Liver (tissue), 8 donors: ENCODE measurements at regions not wholly inside any gene's neighbourhood (a gene's known extent, or its start where the extent isn't known, plus 50 kb on each side); places are given as distances from the start of the nearest gene placed in this dataset.

ENCODE experiments used
- DNase-seq: peaks from one replicate; pipeline ENCODE4 v3.0.0-alpha.2; 2017; ENCODE audit warnings: low spot score
- H3K27ac ChIP-seq, 2 donors: one replicate each; pipeline ENCODE4 v1.7.0; 2013; ENCODE audit warnings: inconsistent platforms in 2 of 2, low read length in 2 of 2, control low read depth in 1 of 2, low read depth in 1 of 2, mild to moderate bottlenecking in 1 of 2
- H3K27me3 ChIP-seq, 4 donors: one replicate each; pipeline versions ENCODE4 v1.6.1 to v1.7.0; 2013; ENCODE audit warnings: low read length in 3 of 4, inconsistent platforms in 1 of 4, mild to moderate bottlenecking in 1 of 4, moderate library complexity in 1 of 4; ENCODE audit not compliant: control insufficient read depth in 4 of 4, insufficient read depth in 4 of 4
- H3K36me3 ChIP-seq, 4 donors: one replicate each; pipeline versions ENCODE4 v1.6.1 to v1.7.0; 2013; ENCODE audit warnings: low read length in 3 of 4, mild to moderate bottlenecking in 3 of 4, low read depth in 1 of 4, moderate library complexity in 1 of 4; ENCODE audit not compliant: control insufficient read depth in 4 of 4, insufficient read depth in 3 of 4
- H3K4me1 ChIP-seq, 4 donors: one replicate each; pipeline versions ENCODE4 v1.6.1 to v1.7.0; 2013; ENCODE audit warnings: low read length in 3 of 4, mild to moderate bottlenecking in 3 of 4, moderate library complexity in 1 of 4; ENCODE audit not compliant: control insufficient read depth in 4 of 4, insufficient read depth in 4 of 4
- H3K4me3 ChIP-seq, 3 donors: one replicate each; pipeline versions ENCODE4 v1.6.1 to v1.7.0; 2013; ENCODE audit warnings: low read length in 3 of 3, control low read depth in 1 of 3, low read depth in 1 of 3, mild to moderate bottlenecking in 1 of 3
- H3K9ac ChIP-seq, 2 donors: one replicate each; pipeline ENCODE4 v1.7.0; 2013; ENCODE audit warnings: low read length in 2 of 2, mild to moderate bottlenecking in 2 of 2, moderate library complexity in 2 of 2, control low read depth in 1 of 2, low read depth in 1 of 2
- H3K9me3 ChIP-seq, 4 donors: one replicate each; pipeline versions ENCODE4 v1.6.1 to v1.7.0; 2013; ENCODE audit warnings: low read length in 3 of 4; ENCODE audit not compliant: control insufficient read depth in 4 of 4
- EGR1 ChIP-seq, 2 donors: IDR thresholded peaks; 2 replicates each; pipeline ENCODE4 v1.6.1; 2016 to 2018; ENCODE audit warnings: antibody characterized with exemption in 2 of 2, low read depth in 2 of 2
- FOXA1 ChIP-seq: IDR thresholded peaks from 2 replicates; pipeline ENCODE4 v1.6.1; 2016; ENCODE audit warnings: antibody characterized with exemption
- FOXA2 ChIP-seq: IDR thresholded peaks from 2 replicates; pipeline ENCODE4 v1.6.1; 2016; ENCODE audit warnings: antibody characterized with exemption
- GABPA ChIP-seq, 2 donors: IDR thresholded peaks in 1 of 2; conservative IDR thresholded peaks in 1 of 2; 2 replicates each; pipeline ENCODE4 v1.6.1; 2016; ENCODE audit warnings: antibody characterized with exemption in 2 of 2, mild to moderate bottlenecking in 1 of 2, moderate library complexity in 1 of 2
- HNF4A ChIP-seq, 2 donors: conservative IDR thresholded peaks; 2 replicates each; pipeline ENCODE4 v1.6.1; 2016; ENCODE audit warnings: antibody characterized with exemption in 2 of 2, mild to moderate bottlenecking in 2 of 2
- HNF4G ChIP-seq: IDR thresholded peaks from 2 replicates; pipeline ENCODE4 v1.6.1; 2016; ENCODE audit warnings: antibody characterized with exemption
- JUND ChIP-seq, 2 donors: IDR thresholded peaks; 2 replicates each; pipeline ENCODE4 v1.6.1; 2016; ENCODE audit warnings: antibody characterized with exemption in 2 of 2
- NR2F2 ChIP-seq: IDR thresholded peaks from 2 replicates; pipeline ENCODE4 v1.6.1; 2016; ENCODE audit warnings: antibody characterized with exemption
- RAD21 ChIP-seq, 2 donors: IDR thresholded peaks; 2 replicates each; pipeline ENCODE4 v1.6.1; 2016; ENCODE audit warnings: antibody characterized with exemption in 2 of 2, mild to moderate bottlenecking in 2 of 2
- RXRA ChIP-seq, 2 donors: IDR thresholded peaks; 2 replicates each; pipeline ENCODE4 v1.6.1; 2017 to 2018; ENCODE audit warnings: antibody characterized with exemption in 2 of 2, mild to moderate bottlenecking in 1 of 2
- SP1 ChIP-seq: IDR thresholded peaks from 2 replicates; pipeline ENCODE4 v1.6.1; 2018; ENCODE audit warnings: antibody characterized with exemption, mild to moderate bottlenecking
- TAF1 ChIP-seq: conservative IDR thresholded peaks from 2 replicates; pipeline ENCODE4 v1.6.1; 2016; ENCODE audit warnings: antibody characterized with exemption, mild to moderate bottlenecking
- YY1 ChIP-seq: IDR thresholded peaks from 2 replicates; pipeline ENCODE4 v1.6.1; 2016; ENCODE audit warnings: antibody characterized with exemption, mild to moderate bottlenecking
- ZBTB33 ChIP-seq: IDR thresholded peaks from 2 replicates; pipeline ENCODE4 v1.6.1; 2016; ENCODE audit warnings: antibody characterized with exemption
- WGBS: extraction: QIAGEN DNeasy Blood & Tissue Kit; methylation state at CpG from one replicate; pipeline ENCODE4 v1.1.7; 2013; 5-methylcytosine and 5-hydroxymethylcytosine counted together
- TF ChIP-seq, protein P1 (sequence below): IDR thresholded peaks from 2 replicates; pipeline ENCODE4 v1.6.1; 2016; ENCODE audit warnings: antibody characterized with exemption
- TF ChIP-seq, protein P2 (sequence below): fragments of 150-350 bp; IDR thresholded peaks from 2 replicates; pipeline ENCODE4 v1.5.1; 2017; ENCODE audit warnings: improper control_type of control experiment, low read depth, low read length; ENCODE audit not compliant: missing input control
- TF ChIP-seq, protein P3 (sequence below): IDR thresholded peaks from 2 replicates; pipeline ENCODE4 v1.6.1; 2016; ENCODE audit warnings: antibody characterized with exemption, mild to moderate bottlenecking
- TF ChIP-seq, protein P4 (sequence below): IDR thresholded peaks from 2 replicates; pipeline ENCODE4 v1.6.1; 2016; ENCODE audit warnings: antibody characterized with exemption
- donor health status: healthy.
- donor health status: healthy.
- donor health status: healthy.
- donor health status: healthy.
- donor health status: healthy.

- Histone ChIP-seq H3K27me3 (peaks cover 0 to 3% (median 0%) of the 10 kb centered on the region in 4 donors), H3K9me3 (no peaks in the 10 kb centered on the region), H3K9ac (no peak overlapping the region), H3K27ac (no peak overlapping the region), H3K4me1 (peaks cover 0 to 4% (median 0%) of the 10 kb centered on the region in 4 donors), H3K36me3 (no peaks in the 10 kb centered on the region), H3K4me3 (no peak overlapping the region)
- WGBS = 68% methylated on average over 3 of the region's 3 CpGs
- DNase-seq = no peak
- TF ChIP-seq RXRA (IDR thresholded peaks at IDR 0.05) (no peak), FOXA1 (no peak), EGR1 (IDR thresholded peaks at IDR 0.05; ENCODE audit: low read depth in 2 of 2) (no peak), ZBTB33 (no peak), FOXA2 (no peak), NR2F2 (no peak), HNF4G (no peak), RAD21 (IDR thresholded peaks at IDR 0.05) (no peak), YY1 (no peak), TAF1 (no peak), GABPA (IDR thresholded peaks at IDR 0.05 in 1 of 2, conservative IDR thresholded peaks at IDR 0.05 in 1 of 2) (no peak), JUND (IDR thresholded peaks at IDR 0.05) (no peak), SP1 (no peak), HNF4A (conservative IDR thresholded peaks at IDR 0.05) (no peak)
- TF ChIP-seq, protein P1, sequence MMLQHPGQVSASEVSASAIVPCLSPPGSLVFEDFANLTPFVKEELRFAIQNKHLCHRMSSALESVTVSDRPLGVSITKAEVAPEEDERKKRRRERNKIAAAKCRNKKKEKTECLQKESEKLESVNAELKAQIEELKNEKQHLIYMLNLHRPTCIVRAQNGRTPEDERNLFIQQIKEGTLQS = no peak
- TF ChIP-seq, protein P2, sequence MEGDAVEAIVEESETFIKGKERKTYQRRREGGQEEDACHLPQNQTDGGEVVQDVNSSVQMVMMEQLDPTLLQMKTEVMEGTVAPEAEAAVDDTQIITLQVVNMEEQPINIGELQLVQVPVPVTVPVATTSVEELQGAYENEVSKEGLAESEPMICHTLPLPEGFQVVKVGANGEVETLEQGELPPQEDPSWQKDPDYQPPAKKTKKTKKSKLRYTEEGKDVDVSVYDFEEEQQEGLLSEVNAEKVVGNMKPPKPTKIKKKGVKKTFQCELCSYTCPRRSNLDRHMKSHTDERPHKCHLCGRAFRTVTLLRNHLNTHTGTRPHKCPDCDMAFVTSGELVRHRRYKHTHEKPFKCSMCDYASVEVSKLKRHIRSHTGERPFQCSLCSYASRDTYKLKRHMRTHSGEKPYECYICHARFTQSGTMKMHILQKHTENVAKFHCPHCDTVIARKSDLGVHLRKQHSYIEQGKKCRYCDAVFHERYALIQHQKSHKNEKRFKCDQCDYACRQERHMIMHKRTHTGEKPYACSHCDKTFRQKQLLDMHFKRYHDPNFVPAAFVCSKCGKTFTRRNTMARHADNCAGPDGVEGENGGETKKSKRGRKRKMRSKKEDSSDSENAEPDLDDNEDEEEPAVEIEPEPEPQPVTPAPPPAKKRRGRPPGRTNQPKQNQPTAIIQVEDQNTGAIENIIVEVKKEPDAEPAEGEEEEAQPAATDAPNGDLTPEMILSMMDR = no peak
- TF ChIP-seq, protein P3, sequence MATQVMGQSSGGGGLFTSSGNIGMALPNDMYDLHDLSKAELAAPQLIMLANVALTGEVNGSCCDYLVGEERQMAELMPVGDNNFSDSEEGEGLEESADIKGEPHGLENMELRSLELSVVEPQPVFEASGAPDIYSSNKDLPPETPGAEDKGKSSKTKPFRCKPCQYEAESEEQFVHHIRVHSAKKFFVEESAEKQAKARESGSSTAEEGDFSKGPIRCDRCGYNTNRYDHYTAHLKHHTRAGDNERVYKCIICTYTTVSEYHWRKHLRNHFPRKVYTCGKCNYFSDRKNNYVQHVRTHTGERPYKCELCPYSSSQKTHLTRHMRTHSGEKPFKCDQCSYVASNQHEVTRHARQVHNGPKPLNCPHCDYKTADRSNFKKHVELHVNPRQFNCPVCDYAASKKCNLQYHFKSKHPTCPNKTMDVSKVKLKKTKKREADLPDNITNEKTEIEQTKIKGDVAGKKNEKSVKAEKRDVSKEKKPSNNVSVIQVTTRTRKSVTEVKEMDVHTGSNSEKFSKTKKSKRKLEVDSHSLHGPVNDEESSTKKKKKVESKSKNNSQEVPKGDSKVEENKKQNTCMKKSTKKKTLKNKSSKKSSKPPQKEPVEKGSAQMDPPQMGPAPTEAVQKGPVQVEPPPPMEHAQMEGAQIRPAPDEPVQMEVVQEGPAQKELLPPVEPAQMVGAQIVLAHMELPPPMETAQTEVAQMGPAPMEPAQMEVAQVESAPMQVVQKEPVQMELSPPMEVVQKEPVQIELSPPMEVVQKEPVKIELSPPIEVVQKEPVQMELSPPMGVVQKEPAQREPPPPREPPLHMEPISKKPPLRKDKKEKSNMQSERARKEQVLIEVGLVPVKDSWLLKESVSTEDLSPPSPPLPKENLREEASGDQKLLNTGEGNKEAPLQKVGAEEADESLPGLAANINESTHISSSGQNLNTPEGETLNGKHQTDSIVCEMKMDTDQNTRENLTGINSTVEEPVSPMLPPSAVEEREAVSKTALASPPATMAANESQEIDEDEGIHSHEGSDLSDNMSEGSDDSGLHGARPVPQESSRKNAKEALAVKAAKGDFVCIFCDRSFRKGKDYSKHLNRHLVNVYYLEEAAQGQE = no peak
- TF ChIP-seq, protein P4, sequence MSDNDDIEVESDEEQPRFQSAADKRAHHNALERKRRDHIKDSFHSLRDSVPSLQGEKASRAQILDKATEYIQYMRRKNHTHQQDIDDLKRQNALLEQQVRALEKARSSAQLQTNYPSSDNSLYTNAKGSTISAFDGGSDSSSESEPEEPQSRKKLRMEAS = no peak
Measured at GRCh38 chr2:49286726-49287125, 132.4 kb upstream of the FSHR start.
